GM19240 (cell line): ENCODE measurements at regions not wholly inside any gene's neighbourhood (a gene's known extent, or its start where the extent isn't known, plus 50 kb on each side); places are given as distances from the start of the nearest gene placed in this dataset.
A peak's percentile ranks its signal among the peaks of the same experiment; 100 is the strongest.

Source experiments
- DNase-seq: peaks from one replicate; pipeline ENCODE4 v3.0.0; 2011; ENCODE audit warnings: low spot score; ENCODE audit not compliant: insufficient read length

DNA sequence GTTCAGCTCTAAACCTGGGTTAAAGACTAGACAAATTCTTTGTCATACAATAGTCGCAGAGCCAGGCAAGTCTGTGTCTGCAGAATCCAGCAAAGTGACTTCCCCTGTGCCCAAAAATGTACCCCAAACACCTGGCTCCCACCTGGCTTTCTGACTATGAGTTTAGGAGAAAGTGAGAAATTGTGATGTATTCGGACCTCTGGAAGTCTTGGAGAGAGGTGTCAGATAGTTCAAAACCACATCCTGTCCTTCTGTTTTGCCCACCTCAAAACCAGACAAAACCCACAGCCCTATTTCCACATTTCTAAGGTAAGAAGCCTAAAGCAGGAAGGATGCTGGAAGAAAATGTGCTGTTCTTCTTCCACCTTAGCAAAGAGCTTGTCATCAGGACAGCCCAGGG lies 63.8 kb upstream of the CLMP start:
- DNase-seq, result no peak

GRCh38 chr11:123257370-123257769 lies 62.3 kb upstream of the CLMP start:
- DNase-seq, result no peak

- no peak for DNase-seq
These were observed 60.9 kb upstream of the CLMP start for GRCh38 chr11:123255909-123256308.

DNA sequence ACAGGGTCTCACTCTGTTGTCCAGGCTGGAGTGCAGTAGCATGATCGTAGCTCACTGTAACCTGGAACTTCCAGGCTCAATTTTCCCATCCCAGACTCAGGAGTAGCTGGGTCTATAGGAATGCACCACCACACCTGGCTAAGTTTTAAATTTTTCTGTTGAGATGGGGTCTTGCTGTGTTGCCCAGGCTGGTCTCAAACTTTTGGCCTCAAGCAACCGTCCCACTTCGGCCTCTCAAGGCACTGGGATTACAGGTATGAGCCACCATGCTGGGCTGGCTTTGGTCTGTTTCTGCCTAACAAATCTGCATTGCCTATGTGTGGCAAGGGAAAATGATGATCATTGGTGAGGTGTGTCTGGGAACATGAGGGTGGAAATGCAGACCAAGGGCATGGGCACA lies 59.3 kb upstream of the CLMP start:
- DNase-seq, result no peak

DNA sequence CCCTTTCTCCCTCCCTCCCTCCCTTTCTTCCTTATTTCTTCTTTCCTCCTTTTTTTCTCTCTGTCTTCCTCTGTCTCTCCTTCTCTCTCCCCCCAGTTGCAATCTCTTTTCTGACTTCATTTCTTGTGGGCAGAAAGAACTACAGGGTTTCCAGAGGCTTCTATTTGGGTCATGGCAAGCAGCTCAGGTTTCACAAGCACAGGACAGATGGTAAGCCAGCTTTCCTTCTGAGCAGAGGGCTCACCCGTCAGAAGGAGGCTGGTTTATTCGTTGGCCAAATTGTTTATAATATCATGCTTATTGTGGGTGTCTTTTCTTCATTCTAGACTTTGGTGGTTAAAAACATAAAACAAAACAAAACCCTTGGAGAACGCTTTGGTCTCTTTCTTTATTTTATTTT lies 58.9 kb upstream of the CLMP start:
- no peak for DNase-seq

- no peak for DNase-seq
These were observed 58.2 kb upstream of the CLMP start for GRCh38 chr11:123253223-123253622.

DNA sequence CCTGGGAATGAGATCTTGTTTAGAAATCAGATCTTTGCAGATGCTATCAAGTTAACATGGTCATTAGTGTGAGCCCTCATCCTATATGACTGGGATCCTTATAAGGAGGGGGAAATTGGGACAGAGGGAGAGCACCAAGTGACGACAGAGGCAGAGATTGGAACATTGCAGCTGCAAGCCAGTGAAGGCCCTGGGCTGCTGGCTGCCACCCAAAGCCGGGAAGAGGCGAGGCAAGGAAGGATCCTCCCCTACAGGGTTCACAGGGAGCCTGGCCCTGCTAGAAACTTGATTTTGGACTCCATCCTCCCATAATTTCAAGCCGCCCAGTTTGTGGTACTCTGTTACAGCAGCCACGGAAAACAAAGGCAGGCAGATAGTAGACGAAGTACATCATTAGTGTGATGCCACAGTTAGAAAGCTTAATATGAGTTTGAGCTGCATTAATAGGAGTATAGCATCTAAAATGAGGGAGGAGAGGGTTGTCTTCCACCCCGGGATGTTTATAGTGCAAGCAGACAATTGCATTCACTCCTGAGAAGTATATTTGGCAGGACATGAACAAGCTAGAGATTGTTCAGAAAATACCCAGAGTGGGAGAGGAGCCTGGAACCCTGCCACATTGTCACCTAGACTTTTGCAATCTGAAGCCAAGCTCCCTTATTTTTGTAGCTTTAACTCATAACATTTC lies 56.8 kb upstream of the CLMP start:
- no peak for DNase-seq

DNA sequence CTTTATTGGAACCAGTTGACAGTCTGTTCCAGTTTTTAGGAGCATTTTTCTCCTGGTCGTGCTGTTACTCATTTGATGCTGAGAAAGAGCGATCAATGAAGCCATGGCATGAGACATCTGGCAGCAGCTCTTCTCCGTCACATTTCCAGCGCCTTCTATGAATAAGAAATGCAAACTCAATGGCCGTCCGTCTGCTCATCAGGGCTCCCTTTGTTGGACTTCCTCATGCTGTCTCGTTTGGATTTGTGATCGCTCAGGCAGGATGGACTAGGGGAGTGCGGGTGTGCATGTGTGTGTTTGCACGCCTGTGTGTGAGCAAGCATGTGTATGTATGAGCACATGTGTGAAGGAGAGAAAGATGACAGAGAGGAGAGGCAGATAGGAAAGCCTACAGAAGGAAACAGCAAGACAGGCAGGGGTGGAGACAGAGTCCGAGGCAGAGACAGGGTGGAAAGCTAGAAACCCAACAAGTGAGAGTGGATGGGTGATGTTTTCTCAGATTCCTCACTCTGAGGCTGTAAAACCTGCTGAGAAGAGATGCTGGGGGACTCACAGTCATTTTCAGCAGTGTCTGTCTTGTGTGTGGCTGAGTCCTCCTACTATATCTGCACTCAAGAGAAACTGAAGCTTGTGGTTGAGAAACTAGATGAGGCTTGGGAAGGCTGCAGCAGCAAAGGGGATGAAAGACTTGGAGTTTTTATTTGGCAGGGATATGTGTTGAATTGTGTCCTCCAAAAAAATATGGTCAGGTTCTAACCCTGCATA lies 56.0 kb upstream of the CLMP start:
- DNase-seq, result no peak

- DNase-seq, result no peak
These were observed 54.3 kb upstream of the CLMP start for GRCh38 chr11:123249354-123249753.

- no peak for DNase-seq
These were observed 52.8 kb upstream of the CLMP start for GRCh38 chr11:123247813-123248379.

- DNase-seq, result no peak
These were observed 52.4 kb upstream of the CLMP start for GRCh38 chr11:123247496-123247799.

GRCh38 chr11:123246749-123247495 lies 51.9 kb upstream of the CLMP start:
- peak; percentile 75 for DNase-seq

GRCh38 chr11:123245567-123245966 lies 50.5 kb upstream of the CLMP start:
- DNase-seq, result no peak
